RPMI8226 (cell line): ENCODE measurements at regions not wholly inside any gene's neighbourhood (a gene's known extent, or its start where the extent isn't known, plus 50 kb on each side); places are given as distances from the start of the nearest gene placed in this dataset.

Experiments
- DNase-seq: peaks from one replicate; pipeline ENCODE4 v3.0.0-alpha.2; 2015

GRCh38 chr17:72069586-72070202 is 51.1 kb upstream of the SOX9 start:
- no peak for DNase-seq
